GM18870 (cell line): ENCODE measurements at regions not wholly inside any gene's neighbourhood (a gene's known extent, or its start where the extent isn't known, plus 50 kb on each side); places are given as distances from the start of the nearest gene placed in this dataset.

Source experiments
- ATAC-seq: cut with Tn5 transposase; IDR thresholded peaks from one replicate; pipeline ENCODE4 v1.9.1; 2021; ENCODE audit warnings: moderate library complexity; ENCODE audit not compliant: unreplicated experiment

- ATAC-seq: no peak
Observed at GRCh38 chr4:119752936-119753335, 124.3 kb upstream of the PDE5A start.

- no peak for ATAC-seq
Observed at GRCh38 chr4:119750771-119751170, 122.2 kb upstream of the PDE5A start.

GRCh38 chr4:119750048-119750447, 121.4 kb upstream of the PDE5A start:
- ATAC-seq: no peak

GRCh38 chr4:119748853-119749252, 120.2 kb upstream of the PDE5A start:
- no peak for ATAC-seq

GRCh38 chr4:119746951-119747350, 118.3 kb upstream of the PDE5A start:
- no peak for ATAC-seq

GRCh38 chr4:119745351-119745750, 116.7 kb upstream of the PDE5A start:
- ATAC-seq: no peak

- no peak for ATAC-seq
Observed at GRCh38 chr4:119744580-119744979, 116.0 kb upstream of the PDE5A start.

GRCh38 chr4:119743644-119744043, 115.0 kb upstream of the PDE5A start:
- no peak for ATAC-seq

- no peak for ATAC-seq
Observed at GRCh38 chr4:119739796-119740195, 111.2 kb upstream of the PDE5A start.

- ATAC-seq: no peak
Observed at GRCh38 chr4:119738901-119739300, 110.3 kb upstream of the PDE5A start.

- no peak for ATAC-seq
Observed at GRCh38 chr4:119736559-119736958, 108.0 kb upstream of the PDE5A start.

GRCh38 chr4:119735165-119735651, 106.6 kb upstream of the PDE5A start:
- no peak for ATAC-seq

GRCh38 chr4:119733431-119733830, 104.8 kb upstream of the PDE5A start:
- ATAC-seq: no peak

GRCh38 chr4:119731778-119732177, 103.2 kb upstream of the PDE5A start:
- ATAC-seq: no peak

- ATAC-seq: no peak
Observed at GRCh38 chr4:119731146-119731742, 102.6 kb upstream of the PDE5A start.

- ATAC-seq: no peak
Observed at GRCh38 chr4:119730671-119730950, 102.0 kb upstream of the PDE5A start.

GRCh38 chr4:119729835-119730670, 101.4 kb upstream of the PDE5A start:
- no peak for ATAC-seq

- ATAC-seq: no peak
Observed at GRCh38 chr4:119728692-119729593, 100.3 kb upstream of the PDE5A start.

GRCh38 chr4:119728185-119728584, 99.6 kb upstream of the PDE5A start:
- no peak for ATAC-seq

GRCh38 chr4:119726505-119726904, 97.9 kb upstream of the PDE5A start:
- ATAC-seq: no peak

GRCh38 chr4:119725688-119726330, 97.2 kb upstream of the PDE5A start:
- no peak for ATAC-seq
